H1 (cell line): ENCODE measurements at regions not wholly inside any gene's neighbourhood (a gene's known extent, or its start where the extent isn't known, plus 50 kb on each side); places are given as distances from the start of the nearest gene placed in this dataset.
"Not testable (repeated sequence)": the region's sequence is repeated elsewhere in the genome, so short reads cannot be mapped to it uniquely, and the experiment has no call there.

Experiments
- CTCF ChIA-PET: fragments of 300-600 bp; sonication (Branson Sonifier 250); formaldehyde crosslinking; loops from one replicate; lab custom pipeline; 2021; ENCODE audit not compliant: partially characterized antibody; lab: Charles Lee
- POLR2A ChIA-PET: fragments of 300-600 bp; sonication (Branson Sonifier 250); formaldehyde crosslinking; loops from one replicate; lab custom pipeline; 2021; ENCODE audit warnings: inconsistent platforms; ENCODE audit not compliant: partially characterized antibody; lab: Charles Lee
- DNase-seq, 2 experiments: peaks; one replicate each; pipeline versions ENCODE4 v3.0.0 to v3.0.0-alpha.2; 2010 to 2022; ENCODE audit warnings: low spot score in 2 of 2, low read depth in 1 of 2, mixed read lengths in 1 of 2
- FAIRE-seq: peaks from 2 replicates; lab custom pipeline; 2011; peaks lifted over from hg19 to GRCh38; lab: Jason Lieb, UNC
- H2AFZ ChIP-seq: 2 replicates; pipeline ENCODE4 v1.8.1; 2012; ENCODE audit warnings: low read length, inconsistent platforms
- H2AK5ac ChIP-seq: 2 replicates; pipeline ENCODE4 v1.6.1; 2013; ENCODE audit warnings: low read depth, low read length
- H2BK120ac ChIP-seq: replicated peaks from 2 replicates; pipeline ENCODE3; 2013; ENCODE audit warnings: low read depth, low read length, inconsistent platforms
- H2BK12ac ChIP-seq: 2 replicates; pipeline ENCODE4 v1.6.1; 2013; ENCODE audit warnings: low read depth, low read length
- H2BK15ac ChIP-seq: 2 replicates; pipeline ENCODE4 v1.6.1; 2013; ENCODE audit warnings: low read length
- H2BK20ac ChIP-seq: 2 replicates; pipeline ENCODE4 v1.6.1; 2013; ENCODE audit warnings: low read length
- H2BK5ac ChIP-seq: 2 replicates; pipeline ENCODE4 v1.6.1; 2013; ENCODE audit warnings: low read depth, low read length
- H3K14ac ChIP-seq: 2 replicates; pipeline ENCODE4 v1.6.1; 2013; ENCODE audit warnings: inconsistent platforms; ENCODE audit not compliant: insufficient read length
- H3K18ac ChIP-seq: 2 replicates; pipeline ENCODE4 v1.6.1; 2013; ENCODE audit warnings: low read length; ENCODE audit errors: extremely low read depth
- H3K23ac ChIP-seq: 2 replicates; pipeline ENCODE4 v1.6.1; 2013; ENCODE audit warnings: inconsistent platforms; ENCODE audit not compliant: insufficient read length
- H3K23me2 ChIP-seq: 2 replicates; pipeline ENCODE4 v1.6.1; 2013; ENCODE audit warnings: low read depth, low read length
- H3K27ac ChIP-seq: 2 replicates; pipeline ENCODE4 v1.6.1; 2011; ENCODE audit warnings: low read depth, low read length, inconsistent platforms
- H3K27me3 ChIP-seq, 4 experiments: replicated peaks in 1 of 4; 1 replicate in 1 of 4; 2 replicates in 3 of 4; pipeline versions ENCODE4 v1.6.1 to v1.8.1; 2011 to 2013; ENCODE audit warnings: low read length in 3 of 4, mild to moderate bottlenecking in 3 of 4, inconsistent platforms in 2 of 4, mixed read lengths in 2 of 4, moderate library complexity in 1 of 4; ENCODE audit not compliant: control insufficient read depth in 3 of 4, insufficient read depth in 3 of 4; ENCODE audit errors: extremely low read depth in 1 of 4
- H3K36me3 ChIP-seq, 4 experiments: 2 replicates each; pipeline versions ENCODE4 v1.6.1 to v1.8.1; 2011 to 2013; ENCODE audit warnings: mild to moderate bottlenecking in 4 of 4, low read length in 3 of 4, moderate library complexity in 2 of 4, control low read depth in 1 of 4, inconsistent platforms in 1 of 4; ENCODE audit not compliant: insufficient read depth in 4 of 4, control insufficient read depth in 2 of 4
- H3K4ac ChIP-seq: replicated peaks from 2 replicates; pipeline ENCODE3; 2013; ENCODE audit warnings: low read length, low read depth, mixed read lengths, inconsistent platforms; ENCODE audit not compliant: insufficient read length
- H3K4me1 ChIP-seq, 4 experiments: replicated peaks in 1 of 4; 1 replicate in 1 of 4; 2 replicates in 3 of 4; pipeline versions ENCODE4 v1.6.1 to v1.8.1; 2011 to 2013; ENCODE audit warnings: low read length in 3 of 4, inconsistent platforms in 2 of 4, mixed read lengths in 1 of 4; ENCODE audit not compliant: insufficient read depth in 4 of 4, control insufficient read depth in 3 of 4
- H3K4me2 ChIP-seq, 2 experiments: 2 replicates each; pipeline versions ENCODE4 v1.6.1 to v1.8.1; 2011 to 2013; ENCODE audit warnings: low read depth in 2 of 2, low read length in 2 of 2, control low read depth in 1 of 2, inconsistent platforms in 1 of 2, mild to moderate bottlenecking in 1 of 2; ENCODE audit not compliant: insufficient read depth in 1 of 2
- H3K4me3 ChIP-seq, 4 experiments: fragments of 200-600, 300-600 bp in 1 of 4; sonication (generic), shearing (Covaris generic), sonication (Bioruptor Twin) in 1 of 4; 2 replicates each; pipeline versions ENCODE4 v1.5.1 to v1.8.1; 2011 to 2016; ENCODE audit warnings: low read length in 4 of 4, low read depth in 3 of 4, control low read depth in 2 of 4, inconsistent platforms in 2 of 4, mild to moderate bottlenecking in 2 of 4, mixed read lengths in 1 of 4, moderate library complexity in 1 of 4; ENCODE audit not compliant: insufficient read depth in 2 of 4; ENCODE audit errors: extremely low read depth in 1 of 4
- H3K56ac ChIP-seq: replicated peaks from 2 replicates; pipeline ENCODE3; 2013; ENCODE audit warnings: low read depth, mild to moderate bottlenecking, mixed read lengths, low read length, inconsistent platforms; ENCODE audit not compliant: insufficient read length
- H3K79me1 ChIP-seq: 2 replicates; pipeline ENCODE4 v1.6.1; 2013; ENCODE audit warnings: low read depth, low read length, control low read depth
- H3K79me2 ChIP-seq, 2 experiments: 2 replicates each; pipeline versions ENCODE4 v1.6.1 to v1.8.1; 2012 to 2013; ENCODE audit warnings: low read length in 2 of 2, mild to moderate bottlenecking in 2 of 2, inconsistent platforms in 1 of 2; ENCODE audit not compliant: insufficient read depth in 2 of 2, control insufficient read depth in 1 of 2
- H3K9ac ChIP-seq, 4 experiments: replicated peaks in 1 of 4; 1 replicate in 1 of 4; 2 replicates in 3 of 4; pipeline versions ENCODE4 v1.6.1 to v1.8.1; 2011 to 2013; ENCODE audit warnings: low read depth in 3 of 4, low read length in 3 of 4, control low read depth in 2 of 4, mild to moderate bottlenecking in 2 of 4, moderate library complexity in 2 of 4, inconsistent platforms in 1 of 4; ENCODE audit errors: extremely low read depth in 1 of 4
- H3K9me3 ChIP-seq, 2 experiments: 2 replicates each; pipeline versions ENCODE4 v1.6.1 to v1.8.1; 2012 to 2013; ENCODE audit warnings: mild to moderate bottlenecking in 2 of 2, moderate library complexity in 2 of 2, control low read depth in 1 of 2, inconsistent platforms in 1 of 2, low read depth in 1 of 2, low read length in 1 of 2, mixed read lengths in 1 of 2; ENCODE audit not compliant: insufficient read depth in 2 of 2
- H4K20me1 ChIP-seq, 2 experiments: replicated peaks in 1 of 2; 2 replicates each; pipeline versions ENCODE3 to v1.8.1; 2011 to 2013; ENCODE audit warnings: inconsistent platforms in 2 of 2, low read length in 2 of 2, mild to moderate bottlenecking in 1 of 2; ENCODE audit not compliant: insufficient read depth in 2 of 2, control insufficient read depth in 1 of 2
- H4K5ac ChIP-seq: 2 replicates; pipeline ENCODE4 v1.6.1; 2013; ENCODE audit warnings: low read length, low read depth, mixed read lengths, inconsistent platforms; ENCODE audit not compliant: insufficient read length
- H4K8ac ChIP-seq: 2 replicates; pipeline ENCODE4 v1.8.0; 2013; ENCODE audit warnings: mild to moderate bottlenecking, moderate library complexity, low read length, inconsistent platforms; ENCODE audit not compliant: insufficient read depth; ENCODE audit errors: extremely low read depth
- H4K91ac ChIP-seq: replicated peaks from 2 replicates; pipeline ENCODE3; 2013; ENCODE audit warnings: low read length, mixed read lengths, inconsistent platforms; ENCODE audit not compliant: insufficient read length
- CHD2 ChIP-seq: IDR thresholded peaks from 2 replicates; pipeline ENCODE4 v1.6.1; 2012; ENCODE audit warnings: low read length, improper control_type of control experiment
- HDAC6 ChIP-seq: IDR thresholded peaks from one replicate; pipeline ENCODE4 v1.7.1; 2012; ENCODE audit warnings: low read depth, mild to moderate bottlenecking, inconsistent platforms, low read length, moderate library complexity
- KDM5A ChIP-seq: fragments of 200-600 bp; IDR thresholded peaks from 2 replicates; pipeline ENCODE4 v1.7.1; 2012; ENCODE audit warnings: mild to moderate bottlenecking, low read length, inconsistent platforms, mixed read lengths
- NRF1 ChIP-seq: IDR thresholded peaks from 2 replicates; pipeline ENCODE4 v1.6.1; 2011; ENCODE audit warnings: mild to moderate bottlenecking, low read depth, low read length, improper control_type of control experiment
- ZNF274 ChIP-seq: IDR thresholded peaks from 2 replicates; pipeline ENCODE4 v1.7.0; 2012; ENCODE audit warnings: low read length, borderline replicate concordance; ENCODE audit errors: extremely low read depth
- WGBS, 2 experiments: shearing (Covaris generic) in 1 of 2; methylation state at CpG; one replicate each; pipeline versions ENCODE4 v1.1.6 to v1.1.7; 2013 to 2015; ENCODE audit warnings: low lambda C conversion rate in 2 of 2, mixed read lengths in 2 of 2, inconsistent platforms in 1 of 2, low coverage in 1 of 2, missing lambda C conversion rate in 1 of 2; ENCODE audit not compliant: insufficient replicate concordance in 2 of 2, insufficient coverage in 1 of 2, insufficient read length in 1 of 2; ENCODE audit errors: extremely low coverage in 1 of 2, missing lambda C conversion rate in 1 of 2; 5-methylcytosine and 5-hydroxymethylcytosine counted together

DNA sequence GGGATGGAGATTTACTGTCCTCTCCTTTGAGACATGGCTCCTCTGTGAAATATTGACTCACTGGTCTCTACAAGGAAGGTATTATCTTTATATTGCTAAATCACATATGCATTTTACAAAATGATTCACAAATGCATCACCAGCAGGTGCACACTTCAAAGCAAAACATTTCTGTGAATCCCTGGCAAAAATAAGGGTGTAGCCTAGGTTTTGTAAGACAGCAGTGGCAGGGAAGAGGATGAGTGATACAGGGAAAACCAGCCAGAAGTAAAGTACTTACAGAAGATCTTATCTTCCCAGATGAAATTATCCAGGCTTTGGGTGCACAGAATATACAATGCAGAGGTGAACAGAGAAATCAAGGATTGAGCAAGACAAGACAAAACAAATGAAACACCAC lies 1094.6 kb downstream of the GATA3 start:
- Histone ChIP-seq H2BK5ac (no peak overlapping the region), H3K9me3 (no peaks in the 10 kb centered on the region), H4K8ac (no peak overlapping the region), H3K4me3 (no peak overlapping the region), H2AK5ac (no peak overlapping the region), H3K4me1 (no peaks in the 10 kb centered on the region), H2BK120ac (no peak overlapping the region), H4K5ac (no peak overlapping the region), H3K27ac (no peak overlapping the region), H2BK12ac (no peak overlapping the region), H3K18ac (no peak overlapping the region), H2BK20ac (no peak overlapping the region), H4K20me1 (no peaks in the 10 kb centered on the region), H3K23ac (no peak overlapping the region), H3K79me2 (no peaks in the 10 kb centered on the region), H3K79me1 (no peaks in the 10 kb centered on the region), H3K36me3 (no peaks in the 10 kb centered on the region), H3K9ac (no peak overlapping the region), H3K4me2 (no peak overlapping the region), H3K4ac (no peak overlapping the region), H4K91ac (no peak overlapping the region), H2AFZ (no peak overlapping the region), H3K27me3 (no peaks in the 10 kb centered on the region), H3K56ac (no peak overlapping the region), H3K23me2 (no peaks in the 10 kb centered on the region), H2BK15ac (no peak overlapping the region), H3K14ac (no peak overlapping the region)
- DNase-seq (no peak), FAIRE-seq (no peak)
- no peak for TF ChIP-seq HDAC6
- no peak for TF ChIP-seq ZNF274
- TF ChIP-seq CHD2: no peak
- TF ChIP-seq NRF1: no peak
- no peak for TF ChIP-seq KDM5A
- ChIA-PET POLR2A (no interaction called here), CTCF (no interaction called here)

DNA sequence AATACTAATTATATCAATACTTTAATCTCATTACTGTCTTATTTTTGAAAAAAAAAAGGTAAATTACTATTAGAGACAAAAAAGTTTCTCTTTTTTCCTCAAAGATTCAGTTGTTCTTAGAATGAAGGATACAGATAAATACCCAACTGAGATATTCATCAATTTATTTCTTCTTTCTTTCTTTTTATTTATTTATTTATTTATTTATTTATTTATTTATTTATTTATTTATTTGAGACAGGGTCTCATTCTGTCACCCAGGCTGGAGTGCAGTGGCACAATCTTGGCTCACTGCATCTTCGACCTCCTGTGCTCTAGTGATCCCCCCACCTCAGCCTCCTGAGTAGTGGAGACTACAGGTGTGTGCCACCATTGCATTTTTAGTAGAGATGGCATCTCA lies 1098.6 kb downstream of the GATA3 start:
- H2BK5ac ChIP-seq, CTCF ChIA-PET, POLR2A ChIA-PET, H3K4me3 ChIP-seq, H2AFZ ChIP-seq, H2BK20ac ChIP-seq, H3K23me2 ChIP-seq, H3K4ac ChIP-seq, H3K36me3 ChIP-seq, H3K23ac ChIP-seq, H2BK15ac ChIP-seq, H3K14ac ChIP-seq, H3K79me1 ChIP-seq, H2AK5ac ChIP-seq, H4K5ac ChIP-seq, H3K9ac ChIP-seq, H3K27ac ChIP-seq, H3K79me2 ChIP-seq, DNase-seq, H3K56ac ChIP-seq, FAIRE-seq, H4K8ac ChIP-seq, H4K91ac ChIP-seq, H3K4me1 ChIP-seq, H3K18ac ChIP-seq, H3K27me3 ChIP-seq, H4K20me1 ChIP-seq, H3K4me2 ChIP-seq, H2BK120ac ChIP-seq, H2BK12ac ChIP-seq, H3K9me3 ChIP-seq: not testable (repeated sequence)
- 84% methylated on average over 1 of the region's 1 CpG; no CpG with 5 or more reads in 1 of the 2 experiments for WGBS, 2 experiments
